NCI-H1436 treated with DMSO at 0.1 percent for 48 hours (cell line): ENCODE measurements at regions not wholly inside any gene's neighbourhood (a gene's known extent, or its start where the extent isn't known, plus 50 kb on each side); places are given as distances from the start of the nearest gene placed in this dataset.

Experiments
- DNase-seq: peaks from one replicate; lab custom pipeline; 2025; lab: John Stamatoyannopoulos, UW

DNA sequence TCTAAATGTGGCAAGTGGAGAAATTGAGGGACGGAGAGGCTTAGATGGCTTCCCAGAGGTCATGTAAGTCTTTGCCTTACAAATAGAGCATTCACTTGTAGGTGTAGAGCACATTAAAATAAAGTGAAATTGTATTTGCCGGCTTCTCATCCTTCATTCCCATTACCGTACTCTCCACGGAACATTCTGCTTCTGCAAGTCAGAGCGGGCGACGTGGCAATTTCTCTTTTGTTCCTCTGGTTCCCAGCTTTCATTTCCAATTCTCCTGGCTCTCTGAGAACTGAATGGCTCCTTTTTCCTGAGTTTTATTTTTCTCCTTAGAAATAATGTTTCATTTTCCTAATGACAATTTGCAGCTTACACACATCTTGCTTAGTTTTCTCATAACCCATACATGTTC is 51.3 kb upstream of the PFKP start:
- DNase-seq: no peak

GRCh38 chr10:3014968-3015367 is 52.4 kb upstream of the PFKP start:
- DNase-seq: no peak

- no peak for DNase-seq
These were observed 55.1 kb upstream of the PFKP start for GRCh38 chr10:3012223-3012622.

DNA sequence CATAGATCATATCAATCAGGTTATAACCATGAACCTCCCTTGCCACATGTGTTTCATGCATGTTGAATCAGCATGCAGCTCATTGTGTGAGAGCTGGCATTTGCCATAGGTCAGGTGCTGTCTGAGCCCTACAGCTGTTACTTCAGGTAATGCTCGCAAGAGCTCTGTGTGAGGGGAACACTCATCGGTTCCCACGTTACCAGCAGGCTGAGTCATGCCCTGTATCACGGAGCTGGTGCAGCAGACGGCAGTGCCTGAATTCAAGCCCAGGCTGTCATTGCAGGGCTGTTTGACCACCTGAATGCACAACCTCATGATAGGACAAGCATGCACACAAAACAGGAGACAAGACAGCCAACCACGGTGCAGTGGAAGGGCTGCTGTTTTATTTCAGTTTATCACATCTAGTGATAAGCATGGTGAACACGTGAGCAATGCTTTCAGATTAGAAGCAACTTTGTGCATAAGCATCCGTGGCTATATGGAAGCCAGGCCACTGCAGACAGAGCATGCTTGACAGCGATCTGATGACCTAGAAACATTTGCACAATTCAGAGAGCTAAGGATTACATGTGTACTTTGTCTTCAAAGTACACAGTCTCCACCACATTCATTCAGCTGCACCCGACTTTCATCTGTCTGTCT is 56.4 kb upstream of the PFKP start:
- no peak for DNase-seq

GRCh38 chr10:3010334-3010733 is 57.0 kb upstream of the PFKP start:
- no peak for DNase-seq

GRCh38 chr10:3009341-3009740 is 58.0 kb upstream of the PFKP start:
- no peak for DNase-seq

DNA sequence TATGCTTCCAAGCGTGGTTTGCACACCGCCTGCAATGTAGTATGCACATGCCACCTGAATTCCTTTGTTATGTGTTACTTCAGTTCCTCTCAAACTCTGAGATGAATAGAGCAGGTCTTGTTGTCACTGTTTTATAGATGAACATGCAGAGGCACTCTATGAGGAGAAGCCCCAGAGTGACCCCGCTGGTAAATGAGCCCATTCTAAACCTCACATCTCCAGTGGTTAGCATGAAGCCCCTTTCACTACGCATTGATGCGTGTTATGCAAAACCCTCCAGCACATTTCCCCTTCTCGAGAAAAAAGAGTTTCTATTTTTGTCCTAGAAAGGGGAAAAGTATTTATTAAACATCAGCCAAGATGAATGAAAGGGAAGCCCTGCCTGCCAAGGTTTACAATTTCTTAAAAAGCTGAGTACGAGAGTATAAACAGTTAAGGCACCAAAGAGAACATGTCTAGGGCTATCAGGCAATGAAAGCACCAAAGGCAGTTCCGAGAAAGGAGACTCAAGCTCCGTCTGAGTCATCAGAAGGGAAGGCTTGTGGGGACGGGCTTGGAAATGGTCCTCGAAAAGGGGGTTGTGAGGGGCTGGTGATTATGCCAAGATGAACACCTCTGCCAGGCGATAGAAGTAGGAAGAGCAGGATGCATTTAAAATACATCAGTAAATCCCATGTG is 58.7 kb upstream of the PFKP start:
- no peak for DNase-seq

DNA sequence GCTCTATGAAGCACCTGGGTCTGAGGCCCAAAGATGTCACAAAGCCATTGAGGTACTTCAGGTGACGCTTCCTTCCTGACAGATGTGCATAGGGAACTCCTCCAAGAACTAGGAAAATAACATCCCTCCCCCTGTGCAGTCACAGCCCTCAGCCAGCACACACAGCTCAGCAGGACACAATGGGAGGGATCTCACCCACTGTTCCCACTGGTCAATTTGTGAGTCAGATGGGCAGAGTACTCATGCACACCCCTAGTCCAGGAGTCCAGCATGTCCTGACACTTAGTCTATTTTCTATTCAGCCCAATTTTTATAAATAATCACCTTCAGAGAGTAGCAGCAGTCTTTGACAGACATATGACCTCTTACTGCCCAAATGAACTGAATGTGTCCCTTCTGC is 60.7 kb upstream of the PFKP start:
- no peak for DNase-seq

DNA sequence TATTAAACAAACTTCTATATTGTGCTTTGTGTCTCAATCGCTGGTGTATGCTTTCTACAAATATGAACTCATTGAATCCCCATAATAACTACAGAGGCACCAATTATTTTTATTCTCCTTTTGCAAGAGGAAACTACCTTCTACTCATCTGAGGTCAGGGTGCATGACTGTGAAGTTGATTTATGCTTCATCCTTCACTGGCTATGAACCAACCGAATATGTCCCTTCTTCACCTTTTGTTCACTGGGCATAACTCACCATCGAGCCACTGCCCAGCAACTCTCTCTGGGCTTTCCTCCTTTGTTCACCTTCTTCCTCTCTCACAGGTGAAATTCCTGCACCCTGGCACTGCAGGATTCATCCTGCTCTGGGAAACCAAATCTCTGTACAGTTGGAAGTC is 61.3 kb upstream of the PFKP start:
- DNase-seq: no peak

- no peak for DNase-seq
These were observed 65.0 kb upstream of the PFKP start for GRCh38 chr10:3002304-3002703.

GRCh38 chr10:3000048-3000447 is 67.3 kb upstream of the PFKP start:
- DNase-seq: no peak

DNA sequence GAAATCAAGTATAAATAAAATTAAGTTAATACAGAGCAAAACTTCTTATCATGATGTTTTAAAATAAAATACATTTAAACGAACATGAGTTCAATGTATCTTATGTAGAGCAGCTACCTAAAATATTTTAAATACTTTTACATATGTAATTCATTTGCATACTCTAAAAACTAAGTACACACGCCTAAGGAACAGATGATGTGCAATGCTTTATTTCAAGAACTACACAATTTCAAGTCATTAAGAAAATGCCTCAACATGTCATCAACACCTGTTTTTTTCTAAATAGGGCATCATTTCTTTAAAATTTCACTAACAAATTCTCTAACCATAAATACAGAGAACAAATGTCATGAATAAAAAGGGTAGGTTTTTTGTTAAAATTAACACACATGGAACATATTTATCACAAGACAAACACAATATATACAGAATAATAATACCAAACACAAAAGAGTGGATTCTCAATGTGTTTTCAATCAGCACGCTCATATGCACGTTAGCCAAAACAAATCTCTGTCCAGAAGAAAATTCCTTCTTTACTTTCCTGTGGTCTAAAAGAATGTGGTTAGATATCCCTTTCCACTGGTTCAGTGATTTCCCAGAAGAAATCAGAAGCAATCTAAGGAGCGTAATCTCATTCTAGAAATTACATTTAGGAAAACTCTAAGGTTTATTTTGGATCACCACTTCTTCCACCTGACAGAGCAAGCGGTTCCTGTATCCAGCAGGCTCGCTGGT is 73.0 kb upstream of the PFKP start:
- no peak for DNase-seq

DNA sequence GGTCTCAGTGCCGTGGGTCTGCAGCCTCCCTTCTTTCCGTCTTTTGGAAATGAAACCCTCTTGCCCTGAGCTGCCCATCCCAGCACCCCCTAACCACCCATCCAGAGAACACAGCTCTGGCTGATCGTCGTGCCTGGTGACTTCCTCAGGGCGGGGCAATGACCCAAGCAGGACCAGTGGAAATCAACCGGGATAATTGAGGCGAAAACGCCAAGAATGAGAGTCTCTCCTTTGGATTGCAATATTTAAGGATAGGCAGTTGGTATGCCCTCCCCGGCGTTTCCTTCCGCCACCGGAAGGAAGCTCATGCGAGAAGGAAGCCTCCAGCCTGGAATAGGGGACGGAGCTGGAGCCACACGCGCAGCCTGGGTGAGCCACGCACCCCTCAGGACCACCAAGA is 73.7 kb upstream of the PFKP start:
- DNase-seq: no peak

DNA sequence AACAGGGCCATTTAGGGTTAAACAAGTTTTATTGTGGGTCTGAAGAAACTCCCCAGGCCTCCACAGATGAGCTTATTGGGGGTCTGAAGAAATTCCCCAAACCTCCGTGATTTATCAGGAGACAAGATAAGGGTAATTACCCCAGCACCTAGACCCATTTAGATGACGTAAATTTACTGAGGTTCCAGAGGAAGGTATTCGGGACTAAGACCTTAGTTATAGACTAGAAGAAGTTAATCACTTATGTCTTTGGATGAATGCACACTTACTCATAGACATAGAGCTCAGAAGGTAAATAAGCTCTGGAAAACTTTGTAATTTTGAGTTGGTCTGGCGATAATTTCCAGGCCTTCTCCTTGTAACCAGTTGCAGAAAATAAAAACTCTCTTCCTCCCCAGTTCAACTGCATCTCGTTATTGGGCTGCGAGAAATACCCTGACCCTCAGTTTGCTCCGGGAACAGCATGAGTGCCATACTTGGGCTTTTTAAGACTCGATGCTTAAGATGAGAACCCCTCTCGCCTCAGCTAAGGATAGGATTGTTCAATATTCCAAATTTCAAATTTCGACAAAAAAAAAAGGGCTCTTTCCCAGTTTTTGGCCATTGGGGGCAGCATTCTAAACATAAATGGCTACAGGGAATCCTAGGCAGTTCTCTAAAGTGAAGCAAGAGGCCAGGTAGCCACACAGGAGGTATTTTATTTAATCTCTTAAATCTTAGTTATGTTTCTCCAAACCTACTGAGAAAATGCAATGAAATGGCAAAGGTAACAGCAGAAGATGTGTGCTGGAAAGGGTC is 74.7 kb upstream of the PFKP start:
- no peak for DNase-seq

- no peak for DNase-seq
These were observed 76.6 kb upstream of the PFKP start for GRCh38 chr10:2990764-2991163.

DNA sequence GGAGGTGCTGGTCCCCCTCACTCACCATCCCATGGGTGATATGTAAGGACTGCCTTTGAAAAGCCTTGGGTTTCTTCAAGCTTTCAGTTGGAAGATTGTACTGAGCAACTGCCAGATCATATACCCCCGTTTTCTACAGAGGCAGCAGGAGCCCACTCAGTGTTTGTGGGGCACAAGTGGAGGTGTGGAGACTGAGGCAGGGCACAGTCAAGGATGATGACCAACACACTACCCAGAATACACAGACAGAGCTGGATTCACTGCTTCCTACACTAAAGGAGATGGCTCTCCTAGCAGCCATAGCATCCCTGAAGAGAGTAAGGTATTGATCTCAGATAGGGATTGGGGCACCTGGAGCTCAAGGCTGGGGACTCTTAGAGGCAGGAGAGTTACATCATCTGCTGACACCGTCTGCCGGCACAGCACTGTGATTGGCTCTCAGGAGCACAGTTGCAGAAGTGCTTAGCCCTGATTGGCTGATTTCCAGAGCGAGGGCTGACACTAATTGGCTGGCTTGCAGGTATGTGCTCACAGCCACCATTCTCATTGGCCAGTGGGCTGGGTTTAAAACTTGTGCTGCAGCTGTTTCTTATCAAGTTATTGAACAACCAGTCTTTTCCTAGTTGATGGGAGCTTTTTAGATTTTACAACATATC is 77.9 kb upstream of the PFKP start:
- DNase-seq: no peak

- DNase-seq: no peak
These were observed 80.1 kb upstream of the PFKP start for GRCh38 chr10:2987185-2987768.

- DNase-seq: no peak
These were observed 81.0 kb upstream of the PFKP start for GRCh38 chr10:2986391-2986801.

DNA sequence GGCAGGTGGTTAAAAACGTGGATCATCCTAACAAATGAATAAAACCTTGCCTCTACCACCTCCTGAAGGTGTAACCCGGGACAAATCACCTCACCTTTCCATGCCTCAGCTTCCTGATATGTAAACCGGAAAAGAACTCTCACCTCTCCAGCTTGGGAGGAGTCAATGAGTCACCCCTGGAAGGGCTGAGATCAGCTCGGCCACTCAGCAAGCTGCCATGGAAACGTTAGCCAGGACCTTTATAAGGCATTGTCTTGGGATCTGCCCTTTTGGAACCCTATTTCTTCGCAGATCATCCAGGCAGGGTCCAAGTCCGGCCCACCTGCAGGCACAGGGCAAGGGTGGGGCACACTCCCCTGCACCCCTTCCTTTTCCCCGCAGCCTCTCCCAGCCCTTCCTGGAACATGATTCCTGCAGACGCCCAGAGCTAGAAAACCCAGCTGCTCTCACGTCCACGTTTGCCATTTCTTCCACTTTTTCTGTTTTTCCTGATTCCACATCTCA is 81.6 kb upstream of the PFKP start:
- no peak for DNase-seq

GRCh38 chr10:2984682-2985081 is 82.7 kb upstream of the PFKP start:
- no peak for DNase-seq

GRCh38 chr10:2982146-2982545 is 85.2 kb upstream of the PFKP start:
- DNase-seq: no peak
